Neural progenitor cell (in vitro differentiated cells): ENCODE measurements at regions not wholly inside any gene's neighbourhood (a gene's known extent, or its start where the extent isn't known, plus 50 kb on each side); places are given as distances from the start of the nearest gene placed in this dataset.
A peak's percentile ranks its signal among the peaks of the same experiment; 100 is the strongest.

Experiments
- DNase-seq: peaks from one replicate; pipeline ENCODE4 v3.0.0-alpha.2; 2016; ENCODE audit warnings: low spot score
- H2AFZ ChIP-seq: fragments of 200-600 bp; sonication (generic); replicated peaks from 2 replicates; pipeline ENCODE4 v1.6.1; 2016; ENCODE audit warnings: antibody characterized with exemption
- H3F3A ChIP-seq: fragments of 200-600 bp; sonication (generic); 2 replicates; pipeline ENCODE4 v1.6.1; 2016; ENCODE audit warnings: antibody characterized with exemption, low read depth
- H3K27ac ChIP-seq: fragments of 200-600 bp; sonication (generic); 2 replicates; pipeline ENCODE4 v1.5.1; 2016; ENCODE audit warnings: mild to moderate bottlenecking
- H3K27me3 ChIP-seq: fragments of 200-600 bp; sonication (generic); 2 replicates; pipeline ENCODE4 v1.6.1; 2016; ENCODE audit warnings: mild to moderate bottlenecking, moderate library complexity
- H3K36me3 ChIP-seq: fragments of 200-600 bp; sonication (generic); 2 replicates; pipeline ENCODE4 v1.5.1; 2016
- H3K4me1 ChIP-seq: fragments of 200-600 bp; sonication (generic); 2 replicates; pipeline ENCODE4 v1.6.1; 2016; ENCODE audit warnings: mixed run types
- H3K4me2 ChIP-seq: fragments of 200-600 bp; sonication (generic); 2 replicates; pipeline ENCODE4 v1.6.1; 2016
- H3K4me3 ChIP-seq: fragments of 200-600 bp; sonication (generic); 2 replicates; pipeline ENCODE4 v1.5.1; 2016
- H3K79me2 ChIP-seq: fragments of 200-600 bp; sonication (generic); 2 replicates; pipeline ENCODE4 v1.6.1; 2016; ENCODE audit warnings: low read depth
- H3K9ac ChIP-seq: fragments of 200-600 bp; sonication (generic); 2 replicates; pipeline ENCODE4 v1.6.1; 2016
- H3K9me3 ChIP-seq: fragments of 200-600 bp; sonication (generic); 2 replicates; pipeline ENCODE4 v1.5.1; 2016; ENCODE audit warnings: low read depth
- H4K20me1 ChIP-seq: fragments of 200-600 bp; sonication (generic); 2 replicates; pipeline ENCODE4 v1.6.1; 2016; ENCODE audit warnings: low read depth
- H3K27ac Mint-ChIP-seq: 3 replicates; pipeline ENCODE4 v1.8.0; 2021; ENCODE audit warnings: mixed read lengths
- H3K27me3 Mint-ChIP-seq: 2 replicates; pipeline ENCODE4 v1.8.0; 2022; ENCODE audit warnings: low read depth, mild to moderate bottlenecking, inconsistent platforms, moderate library complexity, mixed read lengths; ENCODE audit not compliant: insufficient read depth
- H3K36me3 Mint-ChIP-seq: 3 replicates; pipeline ENCODE4 v1.8.0; 2021; ENCODE audit warnings: mixed read lengths
- H3K4me1 Mint-ChIP-seq: 3 replicates; pipeline ENCODE4 v1.8.0; 2021; ENCODE audit warnings: mixed read lengths
- H3K4me3 Mint-ChIP-seq: 3 replicates; pipeline ENCODE4 v1.8.0; 2021; ENCODE audit warnings: mild to moderate bottlenecking, moderate library complexity, mixed read lengths
- H3K9me3 Mint-ChIP-seq: 3 replicates; pipeline ENCODE4 v1.8.0; 2020; ENCODE audit warnings: mixed read lengths
- CTCF ChIP-seq: fragments of 200-600 bp; sonication (generic); IDR thresholded peaks from 2 replicates; pipeline ENCODE4 v1.5.1; 2017; ENCODE audit warnings: antibody characterized with exemption, mild to moderate bottlenecking
- EZH2 ChIP-seq: fragments of 200-600 bp; sonication (generic); IDR thresholded peaks from 2 replicates; pipeline ENCODE4 v1.6.1; 2017; ENCODE audit warnings: antibody characterized with exemption, mild to moderate bottlenecking, moderate library complexity
- EZH2phosphoT487 ChIP-seq: fragments of 200-600 bp; sonication (generic); IDR thresholded peaks from 2 replicates; pipeline ENCODE4 v1.6.1; 2017; ENCODE audit warnings: antibody characterized with exemption

GRCh38 chr9:107636571-107637381 is 147.2 kb upstream of the KLF4 start:
- no peak overlapping the region for H2AFZ ChIP-seq
- no peaks in the 10 kb centered on the region for H3K79me2 ChIP-seq
- no peak overlapping the region for H3K27ac ChIP-seq
- TF ChIP-seq EZH2 (no peak), EZH2phosphoT487 (no peak)
- no peak overlapping the region for H3K9ac ChIP-seq
- H3K9me3 ChIP-seq, result no peaks in the 10 kb centered on the region
- peak overlapping the region; percentile 69 for H3K4me2 ChIP-seq
- no peak overlapping the region for H3K4me3 ChIP-seq
- H3K4me3 Mint-ChIP-seq, result peak overlapping the region; percentile 57
- H3K36me3 ChIP-seq, result no peaks in the 10 kb centered on the region
- H3K4me1 Mint-ChIP-seq, result peaks cover 45% of the 10 kb centered on the region
- DNase-seq, result no peak
- no peak overlapping the region for H3K27ac Mint-ChIP-seq
- no peaks in the 10 kb centered on the region for H3K36me3 Mint-ChIP-seq
- peaks cover 6% of the 10 kb centered on the region for H3K4me1 ChIP-seq
- no peaks in the 10 kb centered on the region for H3K9me3 Mint-ChIP-seq
- H3F3A ChIP-seq, result peaks cover 6% of the 10 kb centered on the region
- H3K27me3 ChIP-seq, result peaks cover 42% of the 10 kb centered on the region
- H4K20me1 ChIP-seq, result no peaks in the 10 kb centered on the region
- peaks cover 18% of the 10 kb centered on the region for H3K27me3 Mint-ChIP-seq

GRCh38 chr9:107635803-107636174 is 146.2 kb upstream of the KLF4 start:
- H3K4me3 Mint-ChIP-seq, result no peak overlapping the region

GRCh38 chr9:107635101-107635802 is 145.7 kb upstream of the KLF4 start:
- peaks cover 42% of the 10 kb centered on the region for H3K27me3 ChIP-seq
- no peak overlapping the region for H3K27ac Mint-ChIP-seq

More at GRCh38 chr9:107635803-107636174, 146.2 kb upstream of the KLF4 start:
- TF ChIP-seq CTCF, result no peak
- no peak for TF ChIP-seq EZH2phosphoT487
- no peak for TF ChIP-seq EZH2
- H3K9ac ChIP-seq, result no peak overlapping the region
- H3K79me2 ChIP-seq, result no peaks in the 10 kb centered on the region
- no peak overlapping the region for H3K4me2 ChIP-seq
- no peaks in the 10 kb centered on the region for H3K9me3 ChIP-seq
- H3K4me3 ChIP-seq, result no peak overlapping the region
- no peak for DNase-seq
- peaks cover 47% of the 10 kb centered on the region for H3K4me1 Mint-ChIP-seq
- H3K27ac ChIP-seq, result no peak overlapping the region
- H3K36me3 Mint-ChIP-seq, result no peaks in the 10 kb centered on the region
- peaks cover 20% of the 10 kb centered on the region for H3K27me3 Mint-ChIP-seq
- peaks cover 6% of the 10 kb centered on the region for H3F3A ChIP-seq
- H3K9me3 Mint-ChIP-seq, result no peaks in the 10 kb centered on the region
- H4K20me1 ChIP-seq, result no peaks in the 10 kb centered on the region
- peaks cover 6% of the 10 kb centered on the region for H3K4me1 ChIP-seq
- no peaks in the 10 kb centered on the region for H3K36me3 ChIP-seq
- no peak overlapping the region for H2AFZ ChIP-seq
- H3K27ac Mint-ChIP-seq, result no peak overlapping the region
- peaks cover 42% of the 10 kb centered on the region for H3K27me3 ChIP-seq

More at GRCh38 chr9:107635101-107635802, 145.7 kb upstream of the KLF4 start:
- Mint-ChIP-seq H3K9me3 (no peaks in the 10 kb centered on the region), H3K27me3 (peaks cover 17% of the 10 kb centered on the region), H3K4me1 (peaks cover 47% of the 10 kb centered on the region), H3K36me3 (no peaks in the 10 kb centered on the region), H3K4me3 (no peak overlapping the region)
- Histone ChIP-seq H3K36me3 (no peaks in the 10 kb centered on the region), H3K4me3 (no peak overlapping the region), H3K4me1 (peaks cover 6% of the 10 kb centered on the region), H3K79me2 (no peaks in the 10 kb centered on the region), H4K20me1 (no peaks in the 10 kb centered on the region), H2AFZ (no peak overlapping the region), H3F3A (peaks cover 6% of the 10 kb centered on the region), H3K4me2 (no peak overlapping the region), H3K9me3 (no peaks in the 10 kb centered on the region), H3K27ac (no peak overlapping the region), H3K9ac (no peak overlapping the region)
- no peak for DNase-seq
- no peak for TF ChIP-seq EZH2
- no peak for TF ChIP-seq CTCF
- TF ChIP-seq EZH2phosphoT487, result no peak
